ENCODE measurements at regions not wholly inside any gene's neighbourhood (a gene's known extent, or its start where the extent isn't known, plus 50 kb on each side); places are given as distances from the start of the nearest gene placed in this dataset.

- no peak for DNase-seq
- Histone ChIP-seq H3K4me1 (no peaks in the 10 kb centered on the region), H3K27ac (no peak overlapping the region), H3K4me3 (no peak overlapping the region), H3K9me3 (replicated peaks) (no peaks in the 10 kb centered on the region), H3K27me3 (no peaks in the 10 kb centered on the region), H3K36me3 (no peaks in the 10 kb centered on the region)
Observed at GRCh38 chr2:82690757-82691411, 1768.2 kb downstream of the SUCLG1 start.

DNA sequence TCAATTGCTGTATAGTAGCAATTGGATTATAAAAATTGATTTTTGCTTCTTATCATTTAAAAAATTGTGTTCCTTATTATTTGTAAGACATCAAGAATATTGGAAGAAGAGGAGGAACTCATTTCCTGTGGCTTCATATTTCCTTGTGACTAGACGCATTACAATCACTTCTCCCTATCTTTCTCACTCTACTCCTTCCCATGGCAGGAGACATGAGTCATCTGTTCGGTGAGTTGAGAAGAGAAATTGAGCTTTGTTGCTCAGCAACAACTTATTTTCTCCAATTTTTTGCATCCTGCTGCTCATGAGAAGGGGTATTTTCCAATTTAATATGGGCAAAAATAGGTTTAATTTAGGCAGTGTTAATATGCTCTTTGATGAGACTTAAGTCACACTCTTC, 1783.9 kb downstream of the SUCLG1 start:
- DNase-seq: no peak
- Histone ChIP-seq H3K9me3 (replicated peaks) (no peaks in the 10 kb centered on the region), H3K27me3 (no peaks in the 10 kb centered on the region; the same call in 1 of the 2 replicates), H3K4me3 (no peak overlapping the region), H3K36me3 (no peaks in the 10 kb centered on the region), H3K4me1 (no peaks in the 10 kb centered on the region), H3K27ac (no peak overlapping the region)

DNA sequence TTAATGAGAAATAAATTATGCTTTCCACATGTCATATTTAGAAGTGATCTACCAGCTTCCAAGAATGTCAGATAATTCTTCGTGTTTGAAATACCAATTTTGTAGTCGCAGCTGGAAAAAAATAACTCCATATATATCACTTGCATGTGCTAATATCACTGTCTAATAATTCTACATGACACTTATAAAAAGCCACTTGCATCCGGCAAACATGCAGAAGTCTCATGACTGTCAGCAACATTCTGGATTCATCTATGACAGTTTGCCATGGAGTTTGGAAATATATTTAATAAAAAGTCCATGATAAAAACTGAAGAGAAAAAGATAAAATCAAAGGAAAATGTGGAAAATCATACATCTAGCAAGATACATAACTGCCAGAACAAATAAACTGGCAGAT, 1784.4 kb downstream of the SUCLG1 start:
- no peak for DNase-seq
- Histone ChIP-seq H3K4me1 (no peaks in the 10 kb centered on the region), H3K27ac (no peak overlapping the region), H3K9me3 (replicated peaks) (no peaks in the 10 kb centered on the region), H3K4me3 (no peak overlapping the region), H3K27me3 (no peaks in the 10 kb centered on the region; the same call in 1 of the 2 replicates), H3K36me3 (no peaks in the 10 kb centered on the region)

DNA sequence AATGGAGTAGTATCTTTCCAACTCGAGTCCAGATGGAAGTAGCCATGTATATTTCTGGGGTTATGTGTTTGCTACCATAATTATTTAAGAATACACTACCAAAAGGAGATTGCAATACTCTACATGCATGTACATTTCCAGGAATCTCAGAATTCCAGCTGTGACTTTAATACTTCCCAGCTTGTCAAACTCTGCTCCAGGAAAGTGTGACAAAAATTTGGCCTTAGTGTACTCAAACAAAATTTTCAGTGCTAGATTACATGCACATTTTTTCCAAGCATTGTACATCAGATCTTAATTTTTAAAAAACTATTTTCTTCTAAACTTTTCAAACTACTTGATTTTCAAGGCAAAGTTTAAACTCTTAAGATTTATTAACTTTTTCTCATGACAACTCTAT, 1791.6 kb downstream of the SUCLG1 start:
- DNase-seq: no peak
- Histone ChIP-seq H3K4me1 (no peaks in the 10 kb centered on the region), H3K36me3 (no peaks in the 10 kb centered on the region; the same call in 1 of the 2 replicates), H3K27ac (no peak overlapping the region), H3K9me3 (replicated peaks) (no peaks in the 10 kb centered on the region), H3K27me3 (no peaks in the 10 kb centered on the region), H3K4me3 (no peak overlapping the region)

- no peaks in the 10 kb centered on the region for H3K9me3 ChIP-seq (replicated peaks)
- H3K27ac ChIP-seq: no peak overlapping the region
- no peaks in the 10 kb centered on the region for H3K27me3 ChIP-seq
- H3K4me1 ChIP-seq: no peaks in the 10 kb centered on the region
- no peak overlapping the region for H3K4me3 ChIP-seq
- H3K36me3 ChIP-seq: no peaks in the 10 kb centered on the region; the same call in 1 of the 2 replicates
- DNase-seq: no peak
Observed at GRCh38 chr2:82665691-82666090, 1793.4 kb downstream of the SUCLG1 start.

GRCh38 chr2:82657106-82657505, 1802.0 kb downstream of the SUCLG1 start:
- no peak for DNase-seq
- no peak overlapping the region for H3K4me3 ChIP-seq
- no peak overlapping the region for H3K27ac ChIP-seq
- 0 out of 2 replicates have a peak, but pooled peaks cover 3% of the 10 kb centered on the region for H3K27me3 ChIP-seq
- H3K9me3 ChIP-seq (replicated peaks): no peaks in the 10 kb centered on the region
- H3K36me3 ChIP-seq: no peaks in the 10 kb centered on the region
- no peaks in the 10 kb centered on the region for H3K4me1 ChIP-seq

DNA sequence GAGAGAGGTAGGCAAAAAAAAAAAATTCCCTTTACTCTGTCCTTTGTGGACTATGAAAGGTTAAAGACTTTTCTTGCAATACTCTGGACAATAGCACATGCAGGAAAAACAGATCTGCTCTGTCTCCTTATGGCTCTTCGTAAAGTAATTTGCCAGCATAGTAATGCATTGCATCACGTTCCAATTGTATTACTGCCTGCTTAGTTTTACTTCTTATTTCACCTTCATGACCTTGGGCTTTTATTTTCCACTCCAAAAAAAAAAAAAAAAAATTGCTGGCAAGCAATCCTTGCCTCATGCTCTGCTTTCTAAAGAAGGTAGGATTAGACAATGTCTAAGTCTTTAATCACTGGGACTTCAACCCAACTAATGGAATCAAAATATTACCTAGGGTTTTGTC, 1802.7 kb downstream of the SUCLG1 start:
- Histone ChIP-seq H3K4me1 (no peaks in the 10 kb centered on the region), H3K27me3 (0 out of 2 replicates have a peak, but pooled peaks cover 3% of the 10 kb centered on the region), H3K9me3 (replicated peaks) (no peaks in the 10 kb centered on the region), H3K27ac (no peak overlapping the region), H3K4me3 (no peak overlapping the region), H3K36me3 (no peaks in the 10 kb centered on the region)
- no peak for DNase-seq

GRCh38 chr2:82652117-82652516, 1807.0 kb downstream of the SUCLG1 start:
- Histone ChIP-seq H3K27ac (no peak overlapping the region), H3K36me3 (no peaks in the 10 kb centered on the region), H3K27me3 (0 out of 2 replicates have a peak, but pooled peaks cover 3% of the 10 kb centered on the region), H3K4me3 (no peak overlapping the region), H3K9me3 (replicated peaks) (no peaks in the 10 kb centered on the region), H3K4me1 (no peaks in the 10 kb centered on the region)
- no peak for DNase-seq

GRCh38 chr2:82650038-82650437, 1809.0 kb downstream of the SUCLG1 start:
- DNase-seq: no peak
- no peaks in the 10 kb centered on the region for H3K9me3 ChIP-seq (replicated peaks)
- no peak overlapping the region for H3K4me3 ChIP-seq
- H3K4me1 ChIP-seq: no peaks in the 10 kb centered on the region
- H3K36me3 ChIP-seq: no peaks in the 10 kb centered on the region
- no peak overlapping the region for H3K27ac ChIP-seq
- 0 out of 2 replicates have a peak, but pooled peaks cover 3% of the 10 kb centered on the region for H3K27me3 ChIP-seq

DNA sequence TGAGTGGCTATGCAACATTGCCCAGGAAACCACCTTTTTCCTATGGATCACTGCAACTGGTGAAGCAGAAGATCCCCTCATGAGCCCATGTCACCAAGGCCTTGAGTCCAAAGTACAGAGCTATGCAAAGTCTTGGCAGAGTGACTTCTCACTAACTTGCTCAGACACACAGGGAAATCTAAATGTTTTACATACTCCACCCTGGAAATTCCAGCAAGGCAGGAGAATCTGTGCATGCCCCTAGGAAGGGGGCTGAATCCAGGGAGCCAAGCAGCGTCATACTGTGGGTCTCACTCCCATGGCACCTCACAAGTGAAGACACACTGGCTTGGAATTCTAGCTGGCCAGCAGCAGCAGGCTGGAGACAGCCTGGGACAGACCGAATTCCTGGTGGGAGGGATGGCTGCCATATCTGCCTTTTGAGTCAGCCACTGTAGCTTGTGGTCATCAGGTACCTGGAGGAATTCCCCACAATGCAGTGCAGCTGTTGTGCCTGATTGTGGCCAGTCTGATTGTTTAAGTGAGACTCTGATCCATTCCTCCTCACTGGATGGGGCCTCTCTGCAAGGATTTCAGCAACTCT, 1817.4 kb downstream of the SUCLG1 start:
- Histone ChIP-seq H3K36me3 (no peaks in the 10 kb centered on the region), H3K4me1 (no peaks in the 10 kb centered on the region), H3K4me3 (no peak overlapping the region), H3K9me3 (replicated peaks) (no peaks in the 10 kb centered on the region), H3K27ac (no peak overlapping the region), H3K27me3 (no peaks in the 10 kb centered on the region)
- no peak for DNase-seq

DNA sequence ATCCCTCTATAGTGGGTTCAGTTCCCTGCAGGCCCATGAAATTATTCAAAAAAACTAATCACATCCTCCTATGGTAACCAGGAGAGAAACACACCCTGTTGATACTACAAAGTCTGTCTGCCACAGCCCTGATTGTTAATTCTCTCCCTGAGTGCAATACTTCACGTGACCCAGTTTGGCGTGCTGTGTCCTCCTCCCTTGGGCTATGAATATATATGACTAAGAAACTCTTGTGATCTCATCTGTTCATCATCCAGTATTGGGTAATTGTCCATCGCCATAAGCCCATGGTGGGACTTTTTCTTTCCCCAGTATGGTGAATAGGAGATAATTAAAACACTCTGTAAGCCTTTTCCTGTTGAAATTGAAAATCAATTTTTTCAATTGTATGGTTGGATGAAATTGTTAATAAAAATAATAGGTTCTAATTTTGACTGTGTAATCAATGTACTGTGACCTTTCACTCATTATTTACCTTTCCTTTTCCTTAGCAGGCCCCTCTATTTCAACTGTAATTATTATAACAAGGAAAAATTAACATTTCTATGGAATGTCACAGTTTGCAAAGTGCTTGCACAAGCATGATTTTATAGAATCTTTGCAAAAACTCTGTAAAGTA, 1822.6 kb downstream of the SUCLG1 start:
- H3K27me3 ChIP-seq: no peaks in the 10 kb centered on the region
- no peaks in the 10 kb centered on the region for H3K36me3 ChIP-seq
- H3K27ac ChIP-seq: no peak overlapping the region
- H3K4me3 ChIP-seq: no peak overlapping the region
- no peaks in the 10 kb centered on the region for H3K9me3 ChIP-seq (replicated peaks)
- H3K4me1 ChIP-seq: no peaks in the 10 kb centered on the region
- DNase-seq: no peak

- H3K36me3 ChIP-seq: no peaks in the 10 kb centered on the region
- H3K4me3 ChIP-seq: no peak overlapping the region
- no peaks in the 10 kb centered on the region for H3K9me3 ChIP-seq (replicated peaks)
- no peak overlapping the region for H3K27ac ChIP-seq
- no peaks in the 10 kb centered on the region; the same call in 1 of the 2 replicates for H3K27me3 ChIP-seq
- no peaks in the 10 kb centered on the region for H3K4me1 ChIP-seq
- no peak for DNase-seq
Observed at GRCh38 chr2:82599021-82599420, 1860.1 kb downstream of the SUCLG1 start.

DNA sequence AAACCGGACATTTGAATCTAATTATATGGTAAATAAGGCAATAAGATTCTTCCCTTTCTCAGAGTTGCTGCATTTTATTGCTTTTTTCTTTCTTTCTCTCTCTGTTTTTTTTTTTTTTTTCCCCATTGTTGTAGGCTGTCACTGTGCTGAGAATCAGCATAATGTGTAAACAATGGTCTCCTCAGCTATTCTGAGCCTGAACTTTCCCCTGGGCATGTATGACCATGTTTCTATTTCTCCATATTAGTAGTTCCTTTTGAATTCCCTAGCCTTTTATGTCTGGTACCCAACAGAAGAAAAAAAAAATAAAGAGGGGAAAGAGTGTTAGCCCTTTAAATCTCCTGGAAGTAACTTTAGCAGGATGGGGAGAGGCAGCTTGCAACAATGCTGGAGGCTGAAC, 1862.5 kb downstream of the SUCLG1 start:
- DNase-seq: no peak
- Histone ChIP-seq H3K27me3 (no peaks in the 10 kb centered on the region), H3K9me3 (replicated peaks) (no peaks in the 10 kb centered on the region), H3K4me1 (no peaks in the 10 kb centered on the region), H3K4me3 (no peak overlapping the region), H3K27ac (no peak overlapping the region), H3K36me3 (no peaks in the 10 kb centered on the region)

DNA sequence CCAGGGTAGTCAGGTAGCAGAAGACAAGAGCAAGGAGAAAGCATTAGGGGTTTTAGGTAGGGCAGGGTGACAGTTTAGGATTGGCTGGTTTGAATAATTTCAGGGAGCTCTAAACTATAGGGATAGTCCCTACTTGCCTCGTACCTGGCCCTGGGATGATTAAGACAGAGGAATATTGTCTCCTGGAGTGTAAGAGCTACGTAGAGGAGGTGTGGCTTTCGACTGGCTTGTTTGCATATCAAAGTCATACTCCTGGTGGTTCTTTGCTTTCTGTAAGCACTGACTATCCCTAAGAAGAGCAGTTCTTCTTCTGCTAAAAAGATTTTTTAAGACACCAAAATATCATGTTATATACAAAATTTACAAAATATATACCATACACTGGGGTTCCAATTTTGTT, 1867.4 kb downstream of the SUCLG1 start:
- Histone ChIP-seq H3K4me1 (no peaks in the 10 kb centered on the region), H3K36me3 (no peaks in the 10 kb centered on the region), H3K27ac (no peak overlapping the region), H3K4me3 (no peak overlapping the region), H3K9me3 (replicated peaks) (no peaks in the 10 kb centered on the region), H3K27me3 (no peaks in the 10 kb centered on the region)
- no peak for DNase-seq

- Histone ChIP-seq H3K27me3 (peaks cover 6% of the 10 kb centered on the region; the same call in 1 of the 2 replicates), H3K27ac (no peak overlapping the region), H3K9me3 (replicated peaks) (no peaks in the 10 kb centered on the region), H3K4me3 (no peak overlapping the region), H3K36me3 (no peaks in the 10 kb centered on the region), H3K4me1 (no peaks in the 10 kb centered on the region)
- no peak for DNase-seq
Observed at GRCh38 chr2:82576656-82577055, 1882.4 kb downstream of the SUCLG1 start.

GRCh38 chr2:82539280-82539621, 1919.8 kb downstream of the SUCLG1 start:
- no peak for DNase-seq
- Histone ChIP-seq H3K27ac (no peak overlapping the region), H3K27me3 (no peaks in the 10 kb centered on the region), H3K4me3 (no peak overlapping the region), H3K4me1 (no peaks in the 10 kb centered on the region), H3K9me3 (replicated peaks) (no peaks in the 10 kb centered on the region), H3K36me3 (no peaks in the 10 kb centered on the region)
